Activated CD4-positive, alpha-beta T cell treated with anti-CD3 and anti-CD28 coated beads for 4 hours (primary cell): ENCODE measurements at regions not wholly inside any gene's neighbourhood (a gene's known extent, or its start where the extent isn't known, plus 50 kb on each side); places are given as distances from the start of the nearest gene placed in this dataset.
"Not testable (repeated sequence)": the region's sequence is repeated elsewhere in the genome, so short reads cannot be mapped to it uniquely, and the experiment has no call there.

Experiments used
- DNase-seq, 2 donors: peaks; one replicate each; pipeline ENCODE4 v3.0.0-alpha.2; 2020

DNA sequence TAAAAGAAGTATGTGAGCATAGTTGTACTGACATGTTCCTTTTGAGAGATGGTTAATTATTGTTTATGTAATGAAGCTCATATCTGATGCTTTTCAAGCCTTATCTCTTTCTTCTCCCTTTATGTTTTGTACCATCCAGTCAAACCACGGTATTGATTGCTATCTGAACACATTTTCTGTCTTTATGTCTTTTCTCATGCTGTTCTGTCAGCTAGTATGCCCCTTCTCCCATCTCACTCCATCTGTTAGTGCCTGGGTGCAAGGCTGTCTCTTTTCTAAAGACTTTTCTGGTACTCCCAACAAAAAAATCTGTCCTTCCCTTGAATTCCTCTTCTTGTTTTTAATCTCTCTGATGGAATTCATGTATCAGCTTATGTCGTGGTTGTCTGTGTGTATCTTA lies 883.8 kb upstream of the IGFBP7 start:
- no peak for DNase-seq

DNA sequence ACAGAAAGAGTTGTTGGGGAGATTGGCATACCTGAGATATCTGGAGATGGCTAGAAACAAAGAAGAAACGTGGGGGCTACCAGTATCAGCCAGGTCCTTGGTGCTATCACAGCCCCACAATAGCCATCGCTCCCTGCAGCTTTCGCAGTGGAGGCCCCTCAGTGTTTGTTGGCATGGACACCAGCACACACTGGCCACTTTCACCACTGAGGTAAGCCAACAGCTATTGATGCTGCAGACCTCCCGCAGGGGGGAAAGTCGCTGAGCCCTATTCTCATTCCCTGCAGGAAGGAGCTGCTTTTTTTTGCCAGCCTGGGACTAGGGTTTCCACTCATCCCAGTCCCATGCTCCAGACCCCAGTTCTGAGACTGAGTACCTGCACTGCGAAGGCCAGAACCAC lies 879.2 kb upstream of the IGFBP7 start:
- no peak for DNase-seq

GRCh38 chr4:57985161-57985560 lies 875.0 kb upstream of the IGFBP7 start:
- no peak for DNase-seq

- no peak for DNase-seq
Measured at GRCh38 chr4:57981123-57981522, 870.9 kb upstream of the IGFBP7 start.

DNA sequence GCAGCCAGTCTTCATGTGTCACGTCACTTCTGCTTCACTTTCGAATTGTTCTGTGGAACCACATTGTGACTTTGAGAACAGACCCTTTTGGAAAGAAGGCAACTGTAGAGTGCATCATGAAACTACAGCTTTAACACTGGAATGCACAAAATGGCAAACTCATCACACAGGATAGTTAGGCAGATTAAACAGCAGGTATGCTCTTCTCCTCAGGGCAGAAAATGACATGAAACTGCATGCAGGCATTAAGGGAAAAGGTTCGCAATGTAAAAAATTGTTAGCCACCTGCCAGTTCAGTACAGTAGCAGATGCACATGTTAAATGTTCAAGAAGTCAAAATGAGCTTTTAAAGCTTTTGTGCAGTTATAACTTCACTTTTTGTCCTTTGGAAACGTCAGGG lies 864.6 kb upstream of the IGFBP7 start:
- no peak for DNase-seq

- no peak for DNase-seq
Measured at GRCh38 chr4:57973819-57974218, 863.6 kb upstream of the IGFBP7 start.

DNA sequence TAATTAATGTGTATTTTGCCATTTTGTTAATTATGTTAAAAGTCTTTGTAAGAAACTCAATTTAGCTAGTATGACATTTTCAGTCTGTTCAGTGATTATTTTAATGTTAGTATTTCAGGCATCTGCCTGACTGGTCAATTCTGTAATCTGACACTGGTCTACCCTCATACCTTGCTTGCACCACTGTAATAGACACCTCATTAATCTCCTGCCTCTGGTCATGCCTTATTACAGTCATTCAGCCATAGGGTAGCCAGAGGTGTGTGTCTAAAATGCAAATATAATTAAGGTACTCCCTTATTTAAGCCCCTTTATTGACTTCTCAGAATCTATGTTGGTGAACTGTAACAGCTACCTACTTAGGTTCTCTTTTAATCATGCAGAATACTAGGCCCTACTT lies 861.1 kb upstream of the IGFBP7 start:
- DNase-seq, result no peak

- no peak for DNase-seq
Measured at GRCh38 chr4:57966987-57967760, 857.0 kb upstream of the IGFBP7 start.

- DNase-seq, result not testable (repeated sequence)
Measured at GRCh38 chr4:57965431-57965830, 855.2 kb upstream of the IGFBP7 start.

GRCh38 chr4:57945298-57945697 lies 835.1 kb upstream of the IGFBP7 start:
- no peak for DNase-seq

DNA sequence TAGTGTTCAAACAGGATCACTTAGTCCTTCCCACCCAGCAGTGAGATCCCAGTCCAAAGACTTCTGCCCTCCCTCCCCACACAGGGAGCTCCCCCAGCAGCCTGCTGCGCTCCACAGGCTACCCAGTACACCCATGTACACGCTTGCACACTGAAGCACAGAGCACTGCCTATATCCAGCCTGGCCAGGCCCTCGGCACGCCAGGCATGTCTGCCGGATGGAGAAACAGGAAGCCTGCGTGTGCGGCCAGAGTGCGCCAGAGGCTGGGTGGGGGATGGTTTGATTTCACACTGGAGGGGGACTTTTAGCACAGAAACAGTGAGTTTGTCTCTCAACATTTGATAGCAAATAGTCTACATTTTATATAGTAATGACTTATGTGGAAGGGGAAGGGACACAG lies 833.5 kb upstream of the IGFBP7 start:
- no peak for DNase-seq

DNA sequence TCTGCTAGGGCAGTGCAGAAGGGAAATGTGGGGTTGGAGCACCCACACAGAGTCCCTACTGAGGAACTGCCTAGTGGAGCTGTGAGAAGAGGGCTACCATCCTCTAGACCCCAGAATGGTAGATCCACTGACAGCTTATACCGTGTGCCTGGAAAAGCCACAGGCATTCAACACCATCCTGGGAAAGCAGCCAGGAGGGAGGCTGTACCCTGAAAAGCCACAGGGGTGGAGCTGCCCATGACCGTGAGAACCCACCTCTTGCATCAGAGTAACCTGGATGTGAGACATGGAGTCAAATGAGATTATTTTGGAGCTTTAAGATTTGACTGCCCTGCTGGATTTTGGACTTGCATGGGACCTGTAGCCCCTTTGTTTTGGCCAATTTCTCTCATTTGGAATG lies 827.1 kb upstream of the IGFBP7 start:
- DNase-seq, result not testable (repeated sequence)

DNA sequence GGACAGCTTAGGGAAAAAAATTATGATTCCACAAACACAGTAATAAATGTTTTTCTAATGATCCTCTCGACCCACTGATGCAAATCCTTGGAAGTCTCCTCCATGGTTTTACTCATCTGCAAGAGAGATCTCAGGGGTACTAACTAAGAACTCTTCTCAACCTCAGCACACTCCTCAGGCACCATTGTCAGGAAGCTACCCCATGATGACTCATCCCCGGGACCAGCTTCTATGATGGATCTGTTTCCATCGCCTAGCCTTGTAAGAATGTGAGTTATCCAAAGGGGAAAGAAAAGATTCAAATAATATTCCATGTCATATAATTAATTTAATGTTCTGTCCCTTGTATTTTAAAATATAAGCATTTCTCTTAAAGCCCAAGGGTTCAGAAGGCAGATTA lies 816.1 kb upstream of the IGFBP7 start:
- DNase-seq, result no peak

DNA sequence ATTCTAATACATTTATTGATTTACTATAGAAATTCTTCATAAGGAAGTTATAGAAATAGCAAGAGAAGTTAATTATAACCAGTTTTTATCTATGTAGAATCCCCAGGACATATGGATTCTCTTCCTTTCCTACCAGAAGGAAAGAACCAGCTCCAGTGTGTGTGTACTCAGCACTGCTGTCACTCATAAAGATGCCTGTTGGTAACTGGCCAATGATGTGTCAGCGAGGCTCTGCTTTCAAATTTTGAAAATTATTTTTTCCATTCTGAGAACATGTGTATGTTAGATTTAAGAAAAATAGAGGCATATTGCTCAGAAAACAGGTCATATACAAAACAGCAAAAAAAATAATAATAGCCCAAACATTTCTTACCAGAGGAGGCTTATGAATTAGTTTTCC lies 814.8 kb upstream of the IGFBP7 start:
- no peak for DNase-seq

GRCh38 chr4:57916479-57916878 lies 806.3 kb upstream of the IGFBP7 start:
- no peak for DNase-seq

DNA sequence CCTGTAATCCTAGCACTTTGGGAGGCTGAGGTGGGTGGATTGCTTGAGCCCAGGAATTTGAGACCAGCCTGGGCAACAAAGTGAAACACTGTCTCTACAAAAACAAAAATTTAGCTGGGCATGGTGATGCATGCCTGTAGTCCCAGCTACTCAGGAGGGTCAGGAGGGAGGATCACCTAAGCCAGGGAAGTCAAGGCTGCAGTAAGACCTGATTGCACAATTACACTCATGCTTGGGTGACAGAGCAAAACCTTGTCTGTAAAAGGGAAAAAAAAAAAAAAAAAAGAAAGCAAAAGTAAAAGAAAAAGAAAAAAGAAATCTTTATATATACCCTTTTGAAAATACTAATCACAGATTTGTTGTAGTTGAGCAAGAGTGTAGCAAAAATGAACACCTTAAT lies 801.0 kb upstream of the IGFBP7 start:
- DNase-seq, result no peak

DNA sequence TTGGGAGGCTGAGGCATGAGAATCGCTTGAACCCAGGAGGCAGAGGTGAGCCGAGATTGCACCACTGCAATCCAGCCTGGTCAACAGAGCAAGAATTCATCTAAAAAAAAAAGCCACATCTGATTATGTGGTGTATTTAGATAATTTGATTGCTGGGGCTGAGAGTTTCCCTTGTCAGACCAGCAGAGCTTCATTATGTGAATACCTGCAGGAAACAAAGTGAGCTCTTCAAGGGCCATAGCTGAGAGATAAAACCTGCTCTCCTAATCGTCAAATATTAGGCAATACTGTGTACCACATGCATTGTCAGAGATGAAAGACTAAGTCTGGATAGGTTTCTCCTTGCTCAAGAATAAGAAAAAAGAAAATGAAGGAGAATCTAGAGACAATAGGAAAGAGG lies 800.0 kb upstream of the IGFBP7 start:
- DNase-seq, result no peak

DNA sequence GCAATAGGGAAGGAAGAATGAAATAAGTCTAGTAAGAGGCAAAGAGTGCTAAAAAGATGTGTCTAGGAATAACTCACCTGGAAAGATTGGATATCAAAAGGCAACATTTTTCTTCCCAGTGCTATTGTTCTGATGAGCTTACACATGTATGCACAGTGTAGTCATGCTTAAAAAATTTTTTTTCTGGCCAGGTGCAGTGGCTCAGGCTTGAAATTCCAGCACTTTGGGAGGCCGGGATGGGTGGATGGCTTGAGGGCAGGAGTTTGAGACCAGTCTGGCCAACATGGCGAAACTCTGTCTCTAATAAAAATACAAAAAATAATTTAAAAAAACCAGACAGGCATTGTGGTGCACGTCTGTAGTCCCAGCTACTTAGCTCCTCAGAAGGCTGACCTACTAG lies 795.8 kb upstream of the IGFBP7 start:
- no peak for DNase-seq

DNA sequence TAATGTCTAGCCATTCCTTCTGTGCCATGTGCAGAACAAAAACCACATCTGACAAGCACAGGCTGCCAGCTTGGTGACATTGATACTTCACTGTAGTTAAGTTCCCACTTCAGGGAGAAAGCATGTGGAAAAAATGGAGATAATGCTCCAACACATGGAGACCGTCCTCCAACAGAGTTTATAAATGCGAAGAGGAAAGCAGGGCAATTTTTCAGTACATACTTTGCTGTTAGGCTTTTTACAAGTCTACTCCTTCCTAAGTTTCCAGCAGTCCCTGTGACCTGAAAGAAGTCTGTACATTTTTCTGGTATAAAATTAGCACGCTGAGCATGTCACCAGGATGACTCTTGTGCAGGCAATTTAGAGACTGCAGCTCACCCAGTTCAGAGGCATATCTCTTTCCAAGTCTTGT lies 766.9 kb upstream of the IGFBP7 start:
- no peak for DNase-seq

DNA sequence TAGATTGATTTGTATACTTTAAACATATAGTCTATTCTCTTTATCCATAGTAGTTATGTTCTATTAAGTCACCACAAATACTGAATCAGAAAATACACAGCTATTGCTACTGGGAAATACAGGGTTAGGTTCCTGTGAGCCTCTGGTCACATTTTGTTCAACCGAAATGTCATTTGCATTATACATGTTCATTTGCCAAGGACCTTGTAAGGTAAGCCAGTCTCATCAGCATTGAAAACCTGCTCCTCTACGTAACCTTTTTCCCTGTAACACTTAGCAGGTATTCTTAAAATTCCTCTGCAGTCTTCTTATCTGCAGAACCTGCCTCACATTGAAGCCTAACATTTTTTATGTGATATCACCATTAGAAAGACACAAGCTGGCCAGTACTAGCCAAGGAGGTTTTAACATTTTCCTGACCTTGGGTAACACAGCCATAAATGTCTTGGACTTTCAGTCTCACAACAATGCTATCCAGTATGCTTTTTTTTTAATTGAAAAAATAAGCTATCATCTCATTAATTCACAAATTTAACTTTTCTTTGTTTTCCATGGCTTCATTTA lies 765.7 kb upstream of the IGFBP7 start:
- no peak for DNase-seq

- DNase-seq, result no peak
Measured at GRCh38 chr4:57866468-57867171, 756.4 kb upstream of the IGFBP7 start.

DNA sequence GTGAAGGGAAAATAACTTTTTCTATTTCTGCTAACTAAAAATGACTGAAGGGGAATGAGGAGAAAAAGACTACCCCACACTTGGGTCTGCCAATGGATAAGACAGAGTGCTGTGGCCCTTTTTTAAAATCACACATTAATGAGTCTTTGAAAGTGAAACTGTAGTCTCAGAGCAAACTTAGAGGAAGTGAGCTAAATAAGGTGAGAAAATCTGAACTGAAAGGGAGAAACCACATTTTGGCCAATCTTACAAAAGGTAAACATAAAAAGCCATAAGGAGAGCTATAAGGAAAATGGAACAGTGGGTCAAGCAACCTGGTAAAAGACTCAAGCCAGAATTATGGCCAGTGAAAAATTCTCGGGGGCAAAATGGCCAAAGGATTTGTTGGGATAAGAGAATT lies 755.1 kb upstream of the IGFBP7 start:
- DNase-seq, result no peak

DNA sequence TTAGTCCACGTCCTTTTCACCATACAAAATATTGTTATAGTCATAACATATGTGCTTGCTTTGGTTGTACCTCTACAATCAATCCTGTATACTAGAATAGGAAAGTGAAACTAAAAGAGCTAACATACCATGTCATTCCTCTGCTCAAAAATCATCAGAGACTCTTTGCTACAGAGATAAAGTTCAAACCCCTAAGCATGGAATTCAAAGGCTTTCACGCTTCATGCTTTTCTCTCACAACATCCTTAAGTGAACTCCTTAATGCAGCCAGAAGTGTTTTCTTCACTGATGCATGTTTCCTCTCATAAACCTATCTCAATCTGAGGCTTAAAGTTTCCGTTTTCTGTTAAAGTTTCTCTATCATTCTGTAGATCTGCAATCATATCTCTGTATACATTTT lies 744.6 kb upstream of the IGFBP7 start:
- DNase-seq, result no peak

- DNase-seq, result no peak
Measured at GRCh38 chr4:57850141-57850540, 740.0 kb upstream of the IGFBP7 start.
